ENCODE measurements at regions not wholly inside any gene's neighbourhood (a gene's known extent, or its start where the extent isn't known, plus 50 kb on each side); places are given as distances from the start of the nearest gene placed in this dataset.

DNA sequence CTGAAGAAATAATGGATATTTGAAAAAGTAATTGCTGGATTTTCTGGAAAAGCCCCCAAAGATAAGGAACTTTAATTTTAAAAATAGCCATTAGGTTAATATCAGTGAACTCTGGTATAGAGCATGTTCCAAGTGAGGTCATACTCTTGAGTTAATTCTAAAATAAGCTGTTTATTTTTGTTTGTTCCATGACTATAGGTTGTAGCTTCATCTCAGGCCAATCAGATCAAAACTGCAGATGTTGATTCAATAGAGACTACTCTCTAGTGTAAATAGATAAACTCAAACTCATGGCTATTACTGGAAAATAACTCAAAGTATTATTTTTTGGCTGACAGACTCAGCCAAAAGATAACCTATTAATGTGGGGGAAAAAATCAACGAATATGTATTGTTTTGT is 815.1 kb downstream of the DIAPH3 start:
- H2AFZ ChIP-seq (ENCODE audit: low read depth) = no peak overlapping the region
- no peak overlapping the region for H3K9ac ChIP-seq
- H3K36me3 ChIP-seq (replicated peaks in 1 of 2; ENCODE audit: control insufficient read depth in 1 of 2, insufficient read depth in 2 of 2, low read length in 1 of 2) = no peaks in the 10 kb centered on the region
- TF ChIP-seq RAD21 (IDR thresholded peaks at IDR 0.05; ENCODE audit: low read length) = no peak
- TF ChIP-seq GATA2 (CRISPR knock-in tag; IDR thresholded peaks at IDR 0.05) = no peak
- TF ChIP-seq TEAD4 (IDR thresholded peaks at IDR 0.05; ENCODE audit: borderline replicate concordance, insufficient read depth) = no peak
- TF ChIP-seq, protein P1, sequence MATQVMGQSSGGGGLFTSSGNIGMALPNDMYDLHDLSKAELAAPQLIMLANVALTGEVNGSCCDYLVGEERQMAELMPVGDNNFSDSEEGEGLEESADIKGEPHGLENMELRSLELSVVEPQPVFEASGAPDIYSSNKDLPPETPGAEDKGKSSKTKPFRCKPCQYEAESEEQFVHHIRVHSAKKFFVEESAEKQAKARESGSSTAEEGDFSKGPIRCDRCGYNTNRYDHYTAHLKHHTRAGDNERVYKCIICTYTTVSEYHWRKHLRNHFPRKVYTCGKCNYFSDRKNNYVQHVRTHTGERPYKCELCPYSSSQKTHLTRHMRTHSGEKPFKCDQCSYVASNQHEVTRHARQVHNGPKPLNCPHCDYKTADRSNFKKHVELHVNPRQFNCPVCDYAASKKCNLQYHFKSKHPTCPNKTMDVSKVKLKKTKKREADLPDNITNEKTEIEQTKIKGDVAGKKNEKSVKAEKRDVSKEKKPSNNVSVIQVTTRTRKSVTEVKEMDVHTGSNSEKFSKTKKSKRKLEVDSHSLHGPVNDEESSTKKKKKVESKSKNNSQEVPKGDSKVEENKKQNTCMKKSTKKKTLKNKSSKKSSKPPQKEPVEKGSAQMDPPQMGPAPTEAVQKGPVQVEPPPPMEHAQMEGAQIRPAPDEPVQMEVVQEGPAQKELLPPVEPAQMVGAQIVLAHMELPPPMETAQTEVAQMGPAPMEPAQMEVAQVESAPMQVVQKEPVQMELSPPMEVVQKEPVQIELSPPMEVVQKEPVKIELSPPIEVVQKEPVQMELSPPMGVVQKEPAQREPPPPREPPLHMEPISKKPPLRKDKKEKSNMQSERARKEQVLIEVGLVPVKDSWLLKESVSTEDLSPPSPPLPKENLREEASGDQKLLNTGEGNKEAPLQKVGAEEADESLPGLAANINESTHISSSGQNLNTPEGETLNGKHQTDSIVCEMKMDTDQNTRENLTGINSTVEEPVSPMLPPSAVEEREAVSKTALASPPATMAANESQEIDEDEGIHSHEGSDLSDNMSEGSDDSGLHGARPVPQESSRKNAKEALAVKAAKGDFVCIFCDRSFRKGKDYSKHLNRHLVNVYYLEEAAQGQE (IDR thresholded peaks at IDR 0.05; ENCODE audit: low read depth, low read length) = no peak
- TF ChIP-seq FOXJ3 (CRISPR knock-in tag; IDR thresholded peaks at IDR 0.05) = no peak
- TF ChIP-seq YY1 (IDR thresholded peaks at IDR 0.05; ENCODE audit: low read depth) = no peak
- no peak for TF ChIP-seq RCOR1 (IDR thresholded peaks at IDR 0.05; ENCODE audit: low read length)
- TF ChIP-seq SIN3A (IDR thresholded peaks at IDR 0.05; ENCODE audit: borderline replicate concordance, low read depth, low read length) = no peak
- TF ChIP-seq, protein P2, sequence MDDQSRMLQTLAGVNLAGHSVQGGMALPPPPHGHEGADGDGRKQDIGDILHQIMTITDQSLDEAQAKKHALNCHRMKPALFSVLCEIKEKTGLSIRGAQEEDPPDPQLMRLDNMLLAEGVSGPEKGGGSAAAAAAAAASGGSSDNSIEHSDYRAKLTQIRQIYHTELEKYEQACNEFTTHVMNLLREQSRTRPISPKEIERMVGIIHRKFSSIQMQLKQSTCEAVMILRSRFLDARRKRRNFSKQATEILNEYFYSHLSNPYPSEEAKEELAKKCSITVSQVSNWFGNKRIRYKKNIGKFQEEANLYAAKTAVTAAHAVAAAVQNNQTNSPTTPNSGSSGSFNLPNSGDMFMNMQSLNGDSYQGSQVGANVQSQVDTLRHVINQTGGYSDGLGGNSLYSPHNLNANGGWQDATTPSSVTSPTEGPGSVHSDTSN (IDR thresholded peaks at IDR 0.05) = no peak
- no peak for TF ChIP-seq SMC3 (IDR thresholded peaks at IDR 0.05; ENCODE audit: low read depth, low read length)
- no peak for TF ChIP-seq NRF1 (IDR thresholded peaks at IDR 0.05; ENCODE audit: low read depth, low read length)
- no peaks in the 10 kb centered on the region for H3K27me3 ChIP-seq (ENCODE audit: insufficient read depth)
- H3K9me2 ChIP-seq = no peaks in the 10 kb centered on the region
- no peak overlapping the region for H3K27ac ChIP-seq (ENCODE audit: low read depth in 2 of 2, low read length in 1 of 2)
- ChIA-PET POLR2A (no interaction called here), CTCF (interaction anchor here (0.7 to 1.4 kb wide), 2 partner anchors 12 to 1539 kb away, joined by 3 to 4 read pairs; no protein-coding TSS in a partner anchor)
- WGBS (ENCODE audit: low lambda C conversion rate) = 38% methylated on average over 1 of the region's 1 CpG
- H3K4me3 ChIP-seq (ENCODE audit: low read depth in 2 of 2, low read length in 1 of 2) = no peak overlapping the region
- H3K4me2 ChIP-seq = no peak overlapping the region
- no peak for DNase-seq
- H3K79me2 ChIP-seq (ENCODE audit: insufficient read depth) = no peaks in the 10 kb centered on the region
- H3K9me3 ChIP-seq = no peaks in the 10 kb centered on the region
- peaks cover 0 to 7% of the 10 kb centered on the region in 2 experiments; a peak in 1 of 4 replicates for H3K4me1 ChIP-seq (ENCODE audit: control insufficient read depth in 1 of 2, insufficient read depth in 2 of 2, low read depth in 1 of 2, low read length in 1 of 2)
- H3F3A ChIP-seq (replicated peaks; ENCODE audit: insufficient read depth) = no peaks in the 10 kb centered on the region
- no peaks in the 10 kb centered on the region for H4K20me1 ChIP-seq (ENCODE audit: insufficient read depth)

DNA sequence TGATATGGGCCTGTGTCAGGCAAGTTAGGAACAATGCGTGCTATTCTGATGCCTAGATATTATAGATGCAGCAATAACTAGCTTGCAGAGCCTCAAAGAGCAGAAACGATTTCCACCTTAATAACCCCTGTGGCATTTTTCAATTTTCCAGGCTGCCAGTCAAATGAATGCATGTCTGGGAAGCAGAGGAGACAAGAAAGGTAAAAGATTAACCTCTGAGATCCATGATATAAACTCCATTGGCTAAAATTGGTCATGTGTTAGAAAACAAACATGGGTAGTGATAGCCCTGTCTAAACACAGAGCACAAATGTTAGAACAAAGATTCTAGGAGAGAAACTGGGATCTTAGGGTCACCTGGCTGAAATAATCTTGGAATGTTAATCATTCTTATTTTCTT is 811.1 kb downstream of the DIAPH3 start:
- Histone ChIP-seq H3K9me2 (no peaks in the 10 kb centered on the region), H3K4me3 (ENCODE audit: low read depth in 2 of 2, low read length in 1 of 2) (no peak overlapping the region), H3K79me2 (ENCODE audit: insufficient read depth) (no peaks in the 10 kb centered on the region), H3K4me1 (ENCODE audit: control insufficient read depth in 1 of 2, insufficient read depth in 2 of 2, low read depth in 1 of 2, low read length in 1 of 2) (peaks cover 0 to 10% of the 10 kb centered on the region in 2 experiments; a peak in 2 of 4 replicates), H3K4me2 (no peak overlapping the region), H3K9me3 (no peaks in the 10 kb centered on the region), H3F3A (replicated peaks; ENCODE audit: insufficient read depth) (no peaks in the 10 kb centered on the region), H3K9ac (no peak overlapping the region), H4K20me1 (ENCODE audit: insufficient read depth) (no peaks in the 10 kb centered on the region), H3K27ac (ENCODE audit: low read depth in 2 of 2, low read length in 1 of 2) (peak overlapping the region in 1 of 2 experiments; percentile 58; a peak in 2 of 4 replicates), H3K36me3 (replicated peaks in 1 of 2; ENCODE audit: control insufficient read depth in 1 of 2, insufficient read depth in 2 of 2, low read length in 1 of 2) (no peaks in the 10 kb centered on the region), H2AFZ (ENCODE audit: low read depth) (no peak overlapping the region), H3K27me3 (ENCODE audit: insufficient read depth) (no peaks in the 10 kb centered on the region)
- no peak for DNase-seq
- WGBS (ENCODE audit: low lambda C conversion rate) = 68% methylated on average over 2 of the region's 2 CpGs
- CTCF ChIA-PET = no interaction called here
- POLR2A ChIA-PET = no interaction called here
- TF ChIP-seq EP300 (IDR thresholded peaks at IDR 0.05; ENCODE audit: borderline replicate concordance in 1 of 2, low read depth in 1 of 2, low read length in 1 of 2) (no peak), JUND (IDR thresholded peaks at IDR 0.05) (no peak), SMC3 (IDR thresholded peaks at IDR 0.05; ENCODE audit: low read depth, low read length) (no peak), POLR2AphosphoS5 (IDR thresholded peaks at IDR 0.05; ENCODE audit: low read depth, low read length) (no peak), TEAD4 (IDR thresholded peaks at IDR 0.05; ENCODE audit: borderline replicate concordance, insufficient read depth) (no peak), NRF1 (IDR thresholded peaks at IDR 0.05; ENCODE audit: low read depth, low read length) (no peak), RAD21 (IDR thresholded peaks at IDR 0.05; ENCODE audit: low read length) (no peak)
- TF ChIP-seq, protein P3, sequence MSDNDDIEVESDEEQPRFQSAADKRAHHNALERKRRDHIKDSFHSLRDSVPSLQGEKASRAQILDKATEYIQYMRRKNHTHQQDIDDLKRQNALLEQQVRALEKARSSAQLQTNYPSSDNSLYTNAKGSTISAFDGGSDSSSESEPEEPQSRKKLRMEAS (IDR thresholded peaks at IDR 0.05; ENCODE audit: low read depth) = no peak
- TF ChIP-seq, protein P1 (IDR thresholded peaks at IDR 0.05; ENCODE audit: low read depth, low read length) = no peak
- TF ChIP-seq, protein P4, sequence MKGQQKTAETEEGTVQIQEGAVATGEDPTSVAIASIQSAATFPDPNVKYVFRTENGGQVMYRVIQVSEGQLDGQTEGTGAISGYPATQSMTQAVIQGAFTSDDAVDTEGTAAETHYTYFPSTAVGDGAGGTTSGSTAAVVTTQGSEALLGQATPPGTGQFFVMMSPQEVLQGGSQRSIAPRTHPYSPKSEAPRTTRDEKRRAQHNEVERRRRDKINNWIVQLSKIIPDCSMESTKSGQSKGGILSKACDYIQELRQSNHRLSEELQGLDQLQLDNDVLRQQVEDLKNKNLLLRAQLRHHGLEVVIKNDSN (IDR thresholded peaks at IDR 0.05; ENCODE audit: borderline replicate concordance, low read depth) = no peak
- TF ChIP-seq, protein P5, sequence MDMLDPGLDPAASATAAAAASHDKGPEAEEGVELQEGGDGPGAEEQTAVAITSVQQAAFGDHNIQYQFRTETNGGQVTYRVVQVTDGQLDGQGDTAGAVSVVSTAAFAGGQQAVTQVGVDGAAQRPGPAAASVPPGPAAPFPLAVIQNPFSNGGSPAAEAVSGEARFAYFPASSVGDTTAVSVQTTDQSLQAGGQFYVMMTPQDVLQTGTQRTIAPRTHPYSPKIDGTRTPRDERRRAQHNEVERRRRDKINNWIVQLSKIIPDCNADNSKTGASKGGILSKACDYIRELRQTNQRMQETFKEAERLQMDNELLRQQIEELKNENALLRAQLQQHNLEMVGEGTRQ (IDR thresholded peaks at IDR 0.05; ENCODE audit: borderline replicate concordance, low read depth, low read length) = no peak
